NCI-H2196 treated with DMSO at 0.1 percent for 48 hours (cell line): ENCODE measurements at regions not wholly inside any gene's neighbourhood (a gene's known extent, or its start where the extent isn't known, plus 50 kb on each side); places are given as distances from the start of the nearest gene placed in this dataset.

Experiments
- DNase-seq: peaks from one replicate; lab custom pipeline; 2025; ENCODE audit not compliant: unreplicated experiment; lab: John Stamatoyannopoulos, UW

DNA sequence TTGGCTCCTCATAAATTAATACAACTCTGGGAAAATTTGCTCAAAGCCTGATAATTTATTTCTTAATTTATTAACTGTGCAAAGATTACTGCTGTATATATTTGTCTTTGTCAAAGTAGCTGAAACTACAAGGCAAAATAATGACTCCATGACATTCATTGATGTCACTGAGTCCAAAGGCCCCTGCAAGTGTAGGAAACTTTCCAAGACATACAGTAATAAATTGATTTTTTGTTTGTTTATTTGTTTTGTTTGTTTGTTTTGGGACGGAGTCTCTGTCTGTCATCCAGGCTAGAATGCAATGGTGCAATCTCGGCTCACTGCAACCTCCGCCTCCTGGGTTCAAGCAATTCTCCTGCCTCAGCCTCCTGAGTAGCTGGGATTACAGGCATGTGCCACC, 96.8 kb upstream of the LPP start:
- no peak for DNase-seq

DNA sequence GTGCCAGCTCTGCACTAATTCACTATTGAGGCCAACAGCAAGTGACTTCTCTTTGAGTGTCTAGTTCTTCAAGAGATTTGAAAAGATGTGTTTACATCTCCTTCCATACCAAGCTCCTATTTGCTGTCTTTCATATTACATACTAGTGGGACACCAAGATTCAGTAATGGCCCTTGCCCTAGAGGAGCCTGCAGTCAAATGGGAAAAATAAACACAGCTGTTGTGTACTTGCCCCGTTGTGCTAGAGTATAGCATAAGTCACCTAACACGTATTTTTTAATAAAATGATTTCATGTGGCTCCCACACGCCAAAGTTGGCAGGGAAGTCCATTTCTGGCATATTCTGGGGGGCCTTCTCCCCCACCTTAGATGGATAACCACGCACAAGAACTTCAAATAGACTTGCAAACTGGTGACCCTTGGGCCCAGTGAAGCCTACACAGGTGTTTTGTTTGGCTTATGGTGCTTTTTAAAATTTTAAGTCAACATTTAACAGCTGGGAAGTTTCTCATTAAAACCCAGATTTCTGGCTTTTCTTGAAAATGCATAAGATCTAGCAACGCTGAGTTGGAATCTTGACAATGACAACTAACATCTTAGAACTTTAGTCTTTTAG, 95.3 kb upstream of the LPP start:
- DNase-seq: no peak

DNA sequence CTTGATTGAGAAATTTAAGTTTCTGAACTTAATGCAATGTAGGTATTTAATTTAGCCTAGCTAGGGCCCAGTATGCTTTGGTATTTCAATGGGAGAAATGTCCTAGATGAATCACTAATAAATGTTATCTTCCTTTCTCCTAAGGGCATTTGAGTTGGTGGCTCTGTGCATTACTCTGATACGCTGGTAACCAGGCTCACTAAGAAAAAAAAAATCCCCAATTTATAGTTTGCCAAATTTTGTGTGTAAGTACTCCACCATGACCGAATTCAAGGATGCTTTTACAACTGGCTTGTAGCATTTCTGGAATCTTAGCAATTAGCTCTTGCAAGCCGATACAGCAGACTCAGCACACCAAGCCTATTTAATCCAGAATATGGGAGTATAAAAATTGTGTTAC, 94.6 kb upstream of the LPP start:
- DNase-seq: no peak

DNA sequence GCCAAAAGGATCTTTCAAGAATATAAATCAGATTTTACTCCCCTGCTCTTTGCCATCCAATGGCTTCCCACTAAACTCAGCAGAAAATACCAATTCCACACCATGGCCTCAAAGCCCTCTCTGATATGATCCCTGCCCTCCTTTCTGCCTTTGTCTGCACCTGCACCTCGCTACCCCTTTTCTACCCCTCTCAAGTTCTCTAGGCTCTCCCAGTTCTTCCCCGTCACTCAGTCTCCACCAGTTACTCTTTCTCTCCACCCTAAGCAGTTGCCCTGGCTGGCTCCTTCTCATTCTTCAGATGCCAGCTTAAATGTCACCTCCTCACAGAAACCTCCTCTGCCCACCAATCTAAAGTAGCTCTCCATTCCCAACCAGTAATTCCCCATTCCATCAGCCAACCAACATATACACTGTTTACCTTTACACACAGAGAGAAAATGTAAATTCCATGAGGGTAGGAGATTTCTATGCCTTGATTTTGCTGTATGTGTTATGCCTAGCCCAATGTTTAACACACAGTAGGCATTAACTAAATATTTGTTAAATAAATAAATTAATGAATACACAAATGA, 93.6 kb upstream of the LPP start:
- DNase-seq: no peak

DNA sequence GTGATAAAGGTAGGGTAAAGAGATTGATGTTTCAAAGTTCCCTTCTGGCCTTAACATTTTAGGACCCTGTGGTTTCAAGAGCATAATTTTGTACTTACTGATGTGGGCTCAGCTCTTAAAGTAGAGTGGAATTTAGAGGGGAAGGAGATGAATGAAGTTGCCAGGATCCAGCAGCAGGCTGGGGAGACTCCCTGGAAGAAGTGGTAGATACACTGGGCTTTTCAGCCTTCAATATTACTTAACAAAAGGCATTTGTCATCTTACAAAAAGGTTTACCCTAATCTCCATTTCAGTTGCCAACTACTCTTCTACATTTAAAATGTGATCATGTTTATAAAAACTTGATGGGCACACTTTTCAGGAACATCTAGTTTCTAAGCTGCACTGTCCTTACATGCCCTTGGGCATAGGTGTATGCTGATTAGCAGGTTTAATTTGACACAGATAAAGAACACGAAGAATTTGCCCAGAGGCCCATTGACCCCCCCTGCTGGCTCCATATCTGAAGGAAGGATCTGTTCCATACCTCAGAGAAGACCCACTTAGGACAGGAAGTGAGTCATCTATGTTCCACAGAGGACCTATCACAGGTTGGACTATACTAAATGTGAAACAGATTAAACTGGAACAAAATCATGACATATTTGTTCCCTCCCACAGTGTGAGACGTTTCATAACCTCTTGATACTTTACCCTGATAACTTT, 93.0 kb upstream of the LPP start:
- DNase-seq: peak; percentile 52

DNA sequence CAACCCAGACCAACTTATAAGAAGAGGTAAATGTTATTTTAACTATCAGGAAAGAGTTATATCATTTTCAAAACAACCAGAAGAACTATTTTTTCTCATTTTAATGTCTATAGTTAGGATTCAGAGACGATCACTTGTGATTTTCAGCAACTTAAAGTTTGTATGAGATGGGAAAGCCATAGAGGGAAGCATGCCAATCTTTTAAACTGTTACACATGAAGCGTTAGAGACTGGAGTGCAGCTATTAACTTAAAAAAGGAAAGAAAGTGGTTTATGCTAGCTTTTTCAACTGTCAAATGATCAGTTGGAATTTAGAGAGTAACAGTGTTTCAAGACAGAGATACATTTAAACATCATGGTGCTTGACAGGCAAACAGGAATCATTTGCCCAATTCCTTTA, 91.7 kb upstream of the LPP start:
- DNase-seq: no peak

DNA sequence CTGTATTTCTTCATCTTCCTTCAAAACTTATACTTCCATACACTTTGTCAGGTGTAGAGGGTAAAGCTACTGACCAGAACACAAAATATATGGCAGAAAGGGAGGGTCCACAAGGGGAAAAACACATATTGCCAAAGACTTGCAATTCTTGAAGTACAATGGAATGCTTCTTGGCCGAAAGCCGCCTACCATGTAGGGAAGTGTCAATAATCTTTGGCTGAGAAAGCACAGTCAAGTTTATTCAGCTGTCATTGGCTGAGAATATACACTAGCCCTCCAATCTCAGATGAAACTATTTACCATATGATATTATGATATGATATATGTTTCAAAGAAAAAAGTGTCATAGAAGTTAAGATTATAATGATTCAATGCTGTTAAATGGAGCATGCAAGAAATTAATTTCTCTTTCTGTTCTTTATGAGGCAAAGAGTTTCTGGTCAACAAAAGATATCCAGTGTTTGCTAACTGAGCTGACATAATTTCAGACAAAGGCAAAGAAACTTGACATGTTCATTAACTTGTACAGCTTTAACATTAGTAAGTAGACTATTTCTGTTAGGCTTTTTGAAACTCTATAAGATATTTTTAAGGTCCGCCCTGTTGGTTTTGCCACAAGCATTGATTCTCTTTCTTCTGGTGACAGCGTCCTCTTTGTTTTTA, 89.0 kb upstream of the LPP start:
- DNase-seq: no peak

DNA sequence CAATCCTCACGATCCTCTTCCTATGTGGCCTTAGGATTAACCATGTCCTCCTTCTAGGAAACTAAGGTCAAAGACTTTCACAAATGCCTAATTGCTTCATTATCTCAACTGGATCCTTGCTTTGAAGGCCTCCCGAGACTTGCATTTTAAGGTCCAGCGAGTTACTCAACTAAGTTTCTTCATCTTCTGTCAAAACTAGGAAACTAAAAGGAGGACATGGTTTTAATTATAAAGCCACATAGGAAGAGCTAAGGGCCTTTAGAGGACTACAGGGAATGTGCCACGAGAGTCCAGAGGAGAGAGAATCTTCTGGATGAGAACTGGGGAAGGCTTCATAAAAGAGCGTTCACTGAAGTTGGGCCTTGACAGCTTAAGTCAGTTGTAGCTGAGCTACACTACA, 87.8 kb upstream of the LPP start:
- DNase-seq: no peak

DNA sequence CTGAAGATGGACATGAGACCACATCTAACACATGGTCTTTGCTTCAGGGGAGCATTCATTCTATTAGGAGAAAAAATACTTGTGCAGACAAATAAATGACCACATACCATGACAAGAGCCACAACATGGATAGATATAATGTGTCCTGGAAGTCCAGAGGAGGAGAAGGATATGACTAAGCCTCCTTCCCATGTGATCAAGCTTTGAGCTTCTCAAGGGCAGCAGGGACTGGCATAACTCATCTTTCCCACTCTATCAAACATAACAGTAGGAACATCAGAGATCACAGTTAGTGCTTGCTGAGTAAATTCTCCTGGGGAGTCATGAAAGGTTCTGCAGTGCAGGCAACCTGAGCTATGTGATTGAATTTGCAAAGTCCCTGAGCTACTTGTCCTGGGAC, 86.0 kb upstream of the LPP start:
- DNase-seq: no peak

DNA sequence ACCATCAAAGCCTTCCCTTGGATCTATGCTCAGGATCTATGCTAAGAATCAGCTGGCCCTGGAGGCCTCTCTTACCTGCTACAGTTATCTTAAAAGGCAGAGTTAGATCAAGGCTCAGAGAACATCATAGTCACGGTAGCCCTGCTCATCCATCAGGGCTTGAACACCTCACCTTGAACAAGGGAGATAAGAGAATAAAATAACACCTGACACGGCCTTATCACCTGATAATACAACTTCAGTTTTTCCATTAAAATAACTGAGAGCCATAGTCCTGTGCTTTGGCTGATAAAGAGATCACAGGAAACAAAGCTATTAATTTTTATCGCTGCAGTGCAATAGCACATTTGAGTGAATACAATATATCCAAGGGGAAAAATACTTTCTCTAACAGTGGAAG, 85.6 kb upstream of the LPP start:
- DNase-seq: no peak

DNA sequence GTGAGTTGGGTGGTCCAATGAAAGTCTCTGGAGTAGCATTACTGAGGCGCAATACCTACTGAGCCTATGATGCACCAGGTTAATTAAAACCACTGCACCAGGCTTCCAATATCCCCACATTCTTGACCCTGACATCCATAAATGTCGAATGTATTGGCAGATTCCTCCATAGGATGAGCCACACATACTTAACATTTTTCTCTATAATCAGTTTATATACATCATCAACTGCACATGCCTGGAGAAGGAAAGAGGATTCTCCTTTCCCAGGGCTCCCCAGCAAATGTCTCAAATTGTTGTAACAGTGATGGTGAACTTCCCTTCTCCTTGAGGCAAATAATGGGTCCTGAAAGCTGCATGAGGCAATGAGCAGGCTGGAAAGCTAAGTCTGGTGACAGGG, 82.3 kb upstream of the LPP start:
- DNase-seq: no peak

DNA sequence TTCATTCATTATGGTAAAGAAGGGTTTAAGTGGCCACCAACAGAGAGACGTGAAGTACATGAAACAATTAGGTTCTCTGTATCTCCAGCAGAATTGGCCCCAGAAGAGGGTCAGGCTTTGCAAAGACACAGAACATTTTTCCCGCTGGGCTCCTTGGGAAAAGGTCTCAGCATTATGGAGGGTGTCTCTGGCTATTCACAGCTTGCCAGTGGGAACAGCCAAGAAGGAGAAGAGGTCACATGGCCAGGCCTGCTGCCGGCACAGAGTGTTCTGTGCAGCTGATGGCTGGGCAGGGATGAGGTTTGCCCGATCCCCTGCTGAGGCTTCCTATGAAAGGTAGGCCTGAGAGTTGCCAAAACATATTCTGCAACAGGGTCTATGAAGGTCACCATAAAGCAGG, 77.8 kb upstream of the LPP start:
- DNase-seq: no peak

DNA sequence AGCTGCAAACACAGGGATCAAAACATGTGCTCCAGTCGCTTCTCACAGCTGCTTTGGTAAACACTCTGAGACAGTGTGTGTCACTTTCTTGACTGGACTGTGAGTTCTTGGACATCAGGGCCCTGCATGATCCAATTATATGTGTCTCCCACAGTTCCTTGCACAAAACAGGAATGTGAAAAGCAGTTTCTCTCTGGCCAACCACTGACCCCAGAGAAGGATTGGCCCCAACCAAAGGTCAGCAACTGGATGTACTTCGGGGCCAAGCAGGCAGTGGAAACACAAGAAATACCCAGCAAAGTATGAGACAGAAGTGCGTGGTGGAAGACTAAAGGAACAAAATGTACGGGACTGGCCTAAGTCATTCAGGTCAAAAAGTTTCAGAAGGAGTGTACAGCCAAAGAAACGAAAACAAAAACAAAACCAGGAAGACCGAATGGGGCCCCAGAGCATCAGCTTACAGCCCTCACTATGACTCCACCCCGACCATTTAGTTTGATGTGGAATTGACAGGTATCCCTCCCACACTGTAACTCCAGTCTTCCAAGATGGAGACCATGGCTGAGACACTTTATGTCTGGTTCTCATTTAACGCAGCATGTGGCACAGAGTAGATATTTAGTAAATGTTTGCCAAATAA, 76.7 kb upstream of the LPP start:
- DNase-seq: no peak

DNA sequence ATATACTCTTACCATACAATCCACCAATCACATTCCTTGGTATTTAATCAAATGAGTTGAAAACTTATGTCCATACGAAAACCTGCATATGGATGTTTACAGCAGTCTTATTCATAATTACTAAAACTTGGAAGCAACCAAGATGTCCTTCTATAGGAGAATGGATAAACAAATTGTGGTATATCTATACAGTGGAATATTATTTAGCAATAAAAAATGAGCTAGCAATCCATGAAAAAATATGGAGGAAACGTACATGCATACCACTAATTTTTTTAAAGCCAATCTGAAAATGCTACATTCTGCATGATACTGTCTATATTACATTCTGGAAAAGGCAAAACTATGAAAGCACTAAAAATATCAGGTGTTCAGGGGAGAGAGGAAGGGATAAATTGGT, 73.9 kb upstream of the LPP start:
- DNase-seq: no peak

DNA sequence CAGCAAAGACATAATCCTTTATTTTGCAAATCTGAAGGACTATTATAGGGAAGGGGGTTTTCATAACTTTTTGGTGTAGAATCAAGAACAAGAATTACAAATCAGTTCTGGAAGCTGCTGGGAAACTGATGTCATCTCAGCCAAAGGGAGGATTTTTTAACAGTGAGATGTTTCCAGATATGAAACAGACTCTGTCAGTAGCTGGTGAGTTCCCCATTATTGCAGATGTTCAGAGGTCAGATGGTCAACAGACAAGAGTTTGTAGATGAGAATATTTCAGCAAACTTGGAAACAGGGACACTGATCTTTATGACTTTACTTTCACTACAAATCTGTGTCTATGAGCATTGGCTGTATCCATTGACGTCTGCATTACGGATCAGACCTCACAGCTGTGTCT, 71.9 kb upstream of the LPP start:
- no peak for DNase-seq

DNA sequence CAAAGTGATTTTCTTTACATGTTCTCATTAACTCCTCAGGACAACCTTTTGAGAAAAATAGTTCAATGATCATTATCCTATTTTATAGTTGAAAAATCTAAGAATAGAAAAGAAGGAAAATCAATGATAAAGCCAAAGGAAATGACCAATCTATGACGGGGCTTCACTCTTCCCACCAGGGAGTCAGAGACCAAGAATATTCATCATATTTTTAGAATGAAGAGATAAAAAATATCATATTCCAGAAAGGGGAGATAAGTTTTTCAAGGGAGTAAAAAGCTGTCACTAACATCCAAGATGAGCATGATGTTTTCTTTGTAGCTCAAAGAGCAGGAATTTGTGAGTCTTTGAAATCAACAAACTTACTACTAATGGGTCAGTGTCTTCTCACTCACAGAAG, 71.5 kb upstream of the LPP start:
- DNase-seq: no peak

DNA sequence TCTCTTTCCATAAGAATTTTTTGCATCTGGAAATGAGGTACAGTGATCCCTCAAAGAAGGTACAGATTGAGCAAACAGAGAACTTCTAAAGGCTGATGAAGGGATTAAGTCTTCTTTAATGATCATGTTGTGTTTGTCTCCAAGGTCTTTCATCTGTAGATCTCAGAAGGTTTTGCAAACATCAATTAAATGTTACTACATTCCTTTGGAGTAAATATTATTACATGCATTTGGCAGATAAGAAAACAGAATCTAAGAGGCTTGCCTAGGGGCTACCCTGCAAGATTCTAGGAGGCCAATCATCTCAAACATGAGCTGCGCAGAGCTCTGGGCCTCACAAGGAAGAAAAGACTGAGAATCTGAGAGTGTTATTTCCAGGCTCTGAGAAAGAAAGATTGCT, 70.9 kb upstream of the LPP start:
- DNase-seq: no peak

DNA sequence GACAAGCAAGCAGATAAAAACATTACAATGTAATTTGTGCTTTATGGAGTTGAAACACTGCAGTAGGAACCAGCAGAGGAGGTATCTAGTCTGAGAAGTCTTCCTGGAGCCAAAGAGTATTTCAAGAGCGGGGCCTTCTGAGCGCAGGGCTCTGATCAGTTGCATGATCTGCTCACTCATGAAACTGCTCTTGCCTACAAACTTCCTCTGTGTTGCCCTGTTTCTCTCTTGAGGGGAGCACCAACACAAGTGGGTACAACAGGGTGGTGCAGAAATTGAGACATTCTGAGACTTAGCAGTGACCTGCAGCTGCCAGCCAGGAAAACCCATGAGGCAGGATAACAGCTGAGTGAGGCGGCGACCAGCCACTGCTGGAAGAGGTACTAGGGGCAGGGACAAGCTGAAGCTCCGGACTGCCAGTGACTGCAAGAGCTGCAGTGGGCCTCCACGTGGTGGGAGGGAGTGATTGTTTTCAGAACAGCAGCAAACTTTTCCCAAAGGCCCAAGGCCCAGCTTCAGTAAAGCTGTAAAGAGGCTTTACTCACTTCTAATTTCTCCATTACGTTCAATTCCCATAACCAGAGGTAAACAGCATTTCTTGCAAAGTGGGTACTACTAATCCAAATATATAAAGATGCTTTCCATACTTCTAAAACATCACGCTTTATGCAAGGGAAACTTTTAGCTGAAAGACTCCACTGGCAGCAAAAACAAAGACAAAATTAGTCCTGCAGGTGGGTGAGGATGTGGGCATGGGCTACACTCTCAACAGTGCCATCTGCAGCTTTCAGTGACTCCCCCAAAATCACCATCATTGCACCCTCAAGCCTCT, 69.0 kb upstream of the LPP start:
- no peak for DNase-seq

DNA sequence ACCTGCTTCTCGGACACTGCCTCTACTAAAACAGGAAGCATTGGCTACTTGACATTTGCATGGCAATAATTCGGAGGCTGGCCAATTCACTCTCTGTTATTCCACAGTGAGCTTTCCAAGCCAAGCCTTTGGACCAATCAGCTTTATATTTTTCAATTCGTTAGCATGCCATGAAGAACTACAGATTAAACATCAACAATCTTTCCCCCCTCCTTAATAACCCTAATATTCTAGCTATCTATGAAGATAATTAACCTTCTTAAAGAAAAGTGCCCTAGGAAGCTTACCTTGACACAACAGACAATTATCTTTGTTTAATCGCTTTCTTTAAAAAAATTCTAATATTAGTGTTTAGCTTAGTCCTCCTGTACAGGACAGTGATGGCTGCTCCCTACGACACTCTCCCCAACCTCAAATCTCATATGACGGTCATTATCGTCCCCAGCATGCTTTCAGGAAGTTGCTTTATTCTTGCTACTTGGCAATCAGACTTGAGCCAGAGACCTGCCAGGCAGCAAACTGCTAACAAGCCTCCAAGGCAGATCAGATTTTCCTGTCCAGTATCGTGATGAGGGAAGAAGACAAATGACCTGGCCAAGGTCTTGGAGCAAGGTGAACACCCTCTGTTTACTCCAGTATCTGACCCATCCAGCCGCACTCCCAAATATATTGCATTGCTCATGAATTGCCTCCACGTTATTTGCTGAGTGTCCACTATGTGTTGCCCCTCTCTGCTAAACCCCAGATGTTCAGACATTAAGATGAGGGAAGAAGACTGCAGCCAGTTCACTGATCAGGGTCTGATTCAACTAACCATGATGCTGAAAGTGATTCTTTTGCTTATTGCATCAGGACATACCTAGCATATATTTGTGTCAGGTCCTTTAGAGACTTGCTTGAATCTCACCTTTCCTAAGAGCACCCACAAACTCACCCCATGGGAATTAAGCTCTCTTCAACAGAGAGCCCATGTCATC, 68.1 kb upstream of the LPP start:
- no peak for DNase-seq
